ENCODE measurements at regions not wholly inside any gene's neighbourhood (a gene's known extent, or its start where the extent isn't known, plus 50 kb on each side); places are given as distances from the start of the nearest gene placed in this dataset.
"Not testable (repeated sequence)": the region's sequence is repeated elsewhere in the genome, so short reads cannot be mapped to it uniquely, and the experiment has no call there.

- H3K27ac ChIP-seq = no peak overlapping the region
- DNase-seq (ENCODE audit: low spot score) = no peak
- POLR2A ChIA-PET (ENCODE audit: low non-redundant PET) = no interaction called here
- CTCF ChIA-PET = interaction anchor here (0.6 kb wide), 1 partner anchor 674 kb away, joined by 4 read pairs; no protein-coding TSS in a partner anchor
- TF ChIP-seq, protein P1, sequence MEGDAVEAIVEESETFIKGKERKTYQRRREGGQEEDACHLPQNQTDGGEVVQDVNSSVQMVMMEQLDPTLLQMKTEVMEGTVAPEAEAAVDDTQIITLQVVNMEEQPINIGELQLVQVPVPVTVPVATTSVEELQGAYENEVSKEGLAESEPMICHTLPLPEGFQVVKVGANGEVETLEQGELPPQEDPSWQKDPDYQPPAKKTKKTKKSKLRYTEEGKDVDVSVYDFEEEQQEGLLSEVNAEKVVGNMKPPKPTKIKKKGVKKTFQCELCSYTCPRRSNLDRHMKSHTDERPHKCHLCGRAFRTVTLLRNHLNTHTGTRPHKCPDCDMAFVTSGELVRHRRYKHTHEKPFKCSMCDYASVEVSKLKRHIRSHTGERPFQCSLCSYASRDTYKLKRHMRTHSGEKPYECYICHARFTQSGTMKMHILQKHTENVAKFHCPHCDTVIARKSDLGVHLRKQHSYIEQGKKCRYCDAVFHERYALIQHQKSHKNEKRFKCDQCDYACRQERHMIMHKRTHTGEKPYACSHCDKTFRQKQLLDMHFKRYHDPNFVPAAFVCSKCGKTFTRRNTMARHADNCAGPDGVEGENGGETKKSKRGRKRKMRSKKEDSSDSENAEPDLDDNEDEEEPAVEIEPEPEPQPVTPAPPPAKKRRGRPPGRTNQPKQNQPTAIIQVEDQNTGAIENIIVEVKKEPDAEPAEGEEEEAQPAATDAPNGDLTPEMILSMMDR (conservative IDR thresholded peaks at IDR 0.05; ENCODE audit: low read depth) = no peak
Observed at GRCh38 chr3:163213838-163214237, 1717.2 kb downstream of the OTOL1 start.

DNA sequence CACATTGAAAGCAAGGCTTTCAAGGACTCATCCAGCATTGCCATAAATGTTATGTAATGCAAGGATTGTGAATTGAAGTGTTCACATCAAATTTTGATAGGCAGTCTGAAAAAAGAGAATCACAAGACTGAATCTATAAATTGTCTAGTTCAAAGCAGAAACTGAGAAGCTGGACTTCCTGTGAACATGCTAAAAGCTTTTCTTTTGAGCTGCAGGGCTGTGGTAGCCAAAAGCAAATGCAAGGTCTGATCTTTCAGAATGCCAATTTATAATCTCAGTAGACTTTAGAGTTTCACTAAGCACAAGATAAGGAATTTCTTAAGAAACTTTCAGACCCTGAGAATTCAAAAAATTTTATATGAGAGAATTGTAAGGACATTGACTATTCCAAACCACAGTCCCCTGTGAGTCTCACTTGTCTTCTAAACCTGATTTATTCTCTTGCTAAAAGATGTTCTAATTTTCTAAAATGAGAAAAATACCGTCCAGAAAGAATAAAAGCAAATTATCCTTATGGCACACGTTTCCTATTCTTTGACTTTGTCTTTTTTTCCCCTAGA lies 1700.3 kb downstream of the OTOL1 start:
- no peak for DNase-seq (ENCODE audit: low spot score)
- CTCF ChIA-PET = no interaction called here
- no peak overlapping the region for H3K27ac ChIP-seq
- TF ChIP-seq, protein P1 (conservative IDR thresholded peaks at IDR 0.05; ENCODE audit: low read depth) = no peak
- POLR2A ChIA-PET (ENCODE audit: low non-redundant PET) = no interaction called here

- POLR2A ChIA-PET (ENCODE audit: low non-redundant PET) = no interaction called here
- no peak overlapping the region for H3K27ac ChIP-seq
- DNase-seq (ENCODE audit: low spot score) = no peak
- CTCF ChIA-PET = no interaction called here
- TF ChIP-seq, protein P1 (conservative IDR thresholded peaks at IDR 0.05; ENCODE audit: low read depth) = no peak
Observed at GRCh38 chr3:163196245-163196644, 1699.6 kb downstream of the OTOL1 start.

GRCh38 chr3:163185721-163186350 lies 1689.2 kb downstream of the OTOL1 start:
- TF ChIP-seq, protein P1 (conservative IDR thresholded peaks at IDR 0.05; ENCODE audit: low read depth) = no peak
- ChIA-PET CTCF (no interaction called here), POLR2A (ENCODE audit: low non-redundant PET) (no interaction called here)
- no peak for DNase-seq (ENCODE audit: low spot score)
- H3K27ac ChIP-seq = no peak overlapping the region

- no peak for DNase-seq (ENCODE audit: low spot score)
- TF ChIP-seq, protein P1 (conservative IDR thresholded peaks at IDR 0.05; ENCODE audit: low read depth) = no peak
- CTCF ChIA-PET = no interaction called here
- no peak overlapping the region for H3K27ac ChIP-seq
- POLR2A ChIA-PET (ENCODE audit: low non-redundant PET) = no interaction called here
Observed at GRCh38 chr3:163175970-163176369, 1679.4 kb downstream of the OTOL1 start.

- DNase-seq (ENCODE audit: low spot score); H3K27ac ChIP-seq; POLR2A ChIA-PET (ENCODE audit: low non-redundant PET): not testable (repeated sequence)
- CTCF ChIA-PET = interaction anchor here (0.7 kb wide), 1 partner anchor 189 kb away, joined by 3 read pairs; no protein-coding TSS in a partner anchor
Observed at GRCh38 chr3:163172513-163172912, 1675.9 kb downstream of the OTOL1 start.

DNA sequence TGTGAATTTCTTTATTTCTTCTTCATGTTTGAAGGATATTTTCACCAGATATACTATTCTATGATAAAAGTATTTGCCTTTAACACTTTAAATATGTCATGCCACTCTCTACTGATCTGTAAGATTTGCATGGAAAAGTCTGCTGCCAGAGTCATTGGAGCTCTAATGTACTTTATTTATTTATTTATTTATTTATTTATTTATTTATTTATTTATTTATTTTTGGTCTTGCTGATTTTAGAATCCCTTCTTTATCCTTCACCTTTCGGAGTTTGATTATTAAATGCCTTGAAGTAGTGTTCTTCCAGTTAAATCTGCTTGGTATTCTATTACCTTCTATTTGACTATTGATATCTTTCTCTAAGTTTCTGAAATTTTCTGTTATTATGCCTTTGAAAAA lies 1669.6 kb downstream of the OTOL1 start:
- CTCF ChIA-PET = no interaction called here
- POLR2A ChIA-PET (ENCODE audit: low non-redundant PET) = no interaction called here
- no peak overlapping the region for H3K27ac ChIP-seq
- no peak for DNase-seq (ENCODE audit: low spot score)
- TF ChIP-seq, protein P1 (conservative IDR thresholded peaks at IDR 0.05; ENCODE audit: low read depth) = no peak
